Endothelial cell of umbilical vein (primary cell): ENCODE measurements at regions not wholly inside any gene's neighbourhood (a gene's known extent, or its start where the extent isn't known, plus 50 kb on each side); places are given as distances from the start of the nearest gene placed in this dataset.

Source experiments
- EZH2 ChIP-seq: IDR thresholded peaks from 2 replicates; pipeline ENCODE4 v1.6.1; 2012; ENCODE audit warnings: borderline replicate concordance, low read depth, mild to moderate bottlenecking, moderate library complexity, low read length, inconsistent platforms; ENCODE audit not compliant: severe bottlenecking
- JUN ChIP-seq: IDR thresholded peaks from 2 replicates; pipeline ENCODE4 v1.6.1; 2011; ENCODE audit warnings: borderline replicate concordance, low read depth; ENCODE audit not compliant: insufficient read length, insufficient read depth
- POLR2A ChIP-seq: IDR thresholded peaks from 2 replicates; pipeline ENCODE4 v1.6.1; 2012; ENCODE audit warnings: low read depth, mild to moderate bottlenecking, control low read depth, low read length
- POLR2AphosphoS5 ChIP-seq: IDR thresholded peaks from 2 replicates; pipeline ENCODE4 v1.6.1; 2012; ENCODE audit warnings: low read depth, mild to moderate bottlenecking, control low read depth, low read length, moderate library complexity; ENCODE audit not compliant: insufficient read depth
- TF ChIP-seq, protein P1 (sequence below): IDR thresholded peaks from 2 replicates; pipeline ENCODE4 v1.6.1; 2011; ENCODE audit not compliant: insufficient read depth, insufficient read length
- TF ChIP-seq, protein P2 (sequence below), 2 donors: IDR thresholded peaks; 1 replicate in 1 of 2; 2 replicates in 1 of 2; pipeline ENCODE4 v1.5.1; 2011; ENCODE audit warnings: low read length in 2 of 2, mild to moderate bottlenecking in 2 of 2, moderate library complexity in 2 of 2, control low read depth in 1 of 2, inconsistent platforms in 1 of 2, low read depth in 1 of 2; ENCODE audit not compliant: insufficient read depth in 1 of 2; ENCODE audit errors: extremely low read depth in 1 of 2

DNA sequence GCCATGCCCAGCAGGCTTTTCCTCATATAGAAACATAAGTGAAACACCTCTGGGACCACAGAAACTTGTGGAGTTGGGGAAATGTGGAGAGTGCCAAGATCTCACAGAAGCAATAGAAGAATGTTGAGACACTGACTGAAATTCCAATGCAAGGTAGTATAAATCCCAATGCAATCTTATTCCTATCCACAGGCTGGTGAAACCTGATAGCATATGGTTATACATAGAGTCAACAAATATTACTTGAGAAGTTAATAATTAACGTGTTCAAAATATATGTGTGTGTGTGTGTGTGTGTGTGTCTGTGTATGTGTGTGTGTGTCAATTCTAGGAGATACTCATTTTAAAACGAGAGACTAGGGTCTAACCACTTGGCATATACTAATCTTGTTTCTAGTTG, 776.8 kb upstream of the ACVR2A start:
- TF ChIP-seq, protein P1, sequence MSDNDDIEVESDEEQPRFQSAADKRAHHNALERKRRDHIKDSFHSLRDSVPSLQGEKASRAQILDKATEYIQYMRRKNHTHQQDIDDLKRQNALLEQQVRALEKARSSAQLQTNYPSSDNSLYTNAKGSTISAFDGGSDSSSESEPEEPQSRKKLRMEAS = no peak
- TF ChIP-seq, protein P2, sequence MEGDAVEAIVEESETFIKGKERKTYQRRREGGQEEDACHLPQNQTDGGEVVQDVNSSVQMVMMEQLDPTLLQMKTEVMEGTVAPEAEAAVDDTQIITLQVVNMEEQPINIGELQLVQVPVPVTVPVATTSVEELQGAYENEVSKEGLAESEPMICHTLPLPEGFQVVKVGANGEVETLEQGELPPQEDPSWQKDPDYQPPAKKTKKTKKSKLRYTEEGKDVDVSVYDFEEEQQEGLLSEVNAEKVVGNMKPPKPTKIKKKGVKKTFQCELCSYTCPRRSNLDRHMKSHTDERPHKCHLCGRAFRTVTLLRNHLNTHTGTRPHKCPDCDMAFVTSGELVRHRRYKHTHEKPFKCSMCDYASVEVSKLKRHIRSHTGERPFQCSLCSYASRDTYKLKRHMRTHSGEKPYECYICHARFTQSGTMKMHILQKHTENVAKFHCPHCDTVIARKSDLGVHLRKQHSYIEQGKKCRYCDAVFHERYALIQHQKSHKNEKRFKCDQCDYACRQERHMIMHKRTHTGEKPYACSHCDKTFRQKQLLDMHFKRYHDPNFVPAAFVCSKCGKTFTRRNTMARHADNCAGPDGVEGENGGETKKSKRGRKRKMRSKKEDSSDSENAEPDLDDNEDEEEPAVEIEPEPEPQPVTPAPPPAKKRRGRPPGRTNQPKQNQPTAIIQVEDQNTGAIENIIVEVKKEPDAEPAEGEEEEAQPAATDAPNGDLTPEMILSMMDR (IDR thresholded peaks at IDR 0.05; ENCODE audit: extremely low read depth in 1 of 2, insufficient read depth in 1 of 2, low read depth in 1 of 2, low read length in 2 of 2) = no peak
- no peak for TF ChIP-seq POLR2A
- no peak for TF ChIP-seq POLR2AphosphoS5
- no peak for TF ChIP-seq JUN
- no peak for TF ChIP-seq EZH2
